Prostate gland (tissue), 2 donors: ENCODE measurements at regions not wholly inside any gene's neighbourhood (a gene's known extent, or its start where the extent isn't known, plus 50 kb on each side); places are given as distances from the start of the nearest gene placed in this dataset.
"Not testable (repeated sequence)": the region's sequence is repeated elsewhere in the genome, so short reads cannot be mapped to it uniquely, and the experiment has no call there.

Source experiments
- DNase-seq: peaks from one replicate; pipeline ENCODE4 v3.0.0-alpha.2; 2019; ENCODE audit warnings: low spot score
- H3K27ac ChIP-seq, 2 donors: fragments of 200-600 bp; sonication (generic); 2 replicates each; pipeline ENCODE4 v1.5.1; 2017 to 2019
- H3K27me3 ChIP-seq: fragments of 200-600 bp; sonication (generic); replicated peaks from 2 replicates; pipeline ENCODE4 v1.5.1; 2019; ENCODE audit not compliant: insufficient read depth
- H3K36me3 ChIP-seq, 2 donors: fragments of 200-600 bp; sonication (generic); 1 replicate in 1 of 2; 2 replicates in 1 of 2; pipeline versions ENCODE4 v1.5.1 to v1.8.1; 2017 to 2019
- H3K4me1 ChIP-seq: fragments of 200-600 bp; sonication (generic); replicated peaks from 2 replicates; pipeline ENCODE4 v1.5.1; 2019
- H3K4me3 ChIP-seq, 2 donors: fragments of 200-600 bp; sonication (generic); 2 replicates each; pipeline ENCODE4 v1.5.1; 2017 to 2019
- H3K9me3 ChIP-seq: fragments of 200-600 bp; sonication (generic); 2 replicates; pipeline ENCODE4 v1.5.1; 2017
- CTCF ChIP-seq, 4 experiments: fragments of 200-600 bp in 2 of 4; fragments of 450-650 bp in 2 of 4; sonication (generic) in 2 of 4; IDR thresholded peaks; 1 replicate in 3 of 4; 2 replicates in 1 of 4; pipeline ENCODE4 v1.5.1; 2016 to 2019; ENCODE audit warnings: antibody characterized with exemption in 4 of 4, mild to moderate bottlenecking in 2 of 4, moderate library complexity in 2 of 4
- POLR2A ChIP-seq: fragments of 450-650 bp; IDR thresholded peaks from one replicate; pipeline ENCODE4 v1.6.1; 2016; ENCODE audit warnings: antibody characterized with exemption, mild to moderate bottlenecking
- POLR2AphosphoS5 ChIP-seq: sonication (generic); formaldehyde crosslinking; IDR thresholded peaks from one replicate; pipeline ENCODE4 v1.6.1; 2017; ENCODE audit warnings: antibody characterized with exemption
- WGBS: methylation state at CpG from one replicate; pipeline ENCODE4 v1.1.5; 2018; 5-methylcytosine and 5-hydroxymethylcytosine counted together
- intact Hi-C: fragments of 100-400 bp; cut with DNase I; formaldehyde crosslinking; loops from one replicate; pipeline ENCODE4 v1.14.2; 2022

GRCh38 chr10:108966411-108966810 lies 956.9 kb downstream of the XPNPEP1 start:
- DNase-seq, result no peak
- Histone ChIP-seq H3K36me3 (no peaks in the 10 kb centered on the region), H3K4me1 (no peaks in the 10 kb centered on the region), H3K27me3 (no peaks in the 10 kb centered on the region), H3K4me3 (no peak overlapping the region), H3K27ac (no peak overlapping the region), H3K9me3 (no peaks in the 10 kb centered on the region)
- intact Hi-C loops, result no loop called here
- no peak for TF ChIP-seq POLR2A
- no peak for TF ChIP-seq POLR2AphosphoS5
- WGBS, result 79% methylated on average over 1 of the region's 1 CpG

GRCh38 chr10:108966005-108966404 lies 957.3 kb downstream of the XPNPEP1 start:
- TF ChIP-seq POLR2A (no peak), POLR2AphosphoS5 (no peak), CTCF (IDR thresholded peaks at IDR 0.05) (no peak)
- Histone ChIP-seq H3K36me3 (no peaks in the 10 kb centered on the region), H3K4me3 (no peak overlapping the region), H3K4me1 (no peaks in the 10 kb centered on the region), H3K9me3 (no peaks in the 10 kb centered on the region), H3K27me3 (no peaks in the 10 kb centered on the region), H3K27ac (no peak overlapping the region)
- intact Hi-C loops, result no loop called here
- no peak for DNase-seq

- no peaks in the 10 kb centered on the region for H3K4me1 ChIP-seq
- no peak overlapping the region for H3K27ac ChIP-seq
- TF ChIP-seq CTCF (IDR thresholded peaks at IDR 0.05) (no peak), POLR2A (no peak), POLR2AphosphoS5 (no peak)
- H3K27me3 ChIP-seq, result no peaks in the 10 kb centered on the region
- no peak for DNase-seq
- H3K4me3 ChIP-seq, result no peak overlapping the region
- H3K9me3 ChIP-seq, result no peaks in the 10 kb centered on the region
- intact Hi-C loops, result no loop called here
- H3K36me3 ChIP-seq, result no peaks in the 10 kb centered on the region
Measured at GRCh38 chr10:108962172-108962571, 961.1 kb downstream of the XPNPEP1 start.

- TF ChIP-seq CTCF (IDR thresholded peaks at IDR 0.05), result no peak
- TF ChIP-seq POLR2AphosphoS5, result no peak
- TF ChIP-seq POLR2A, result no peak
- intact Hi-C loops, result no loop called here
- H3K9me3 ChIP-seq, result no peaks in the 10 kb centered on the region
- no peak for DNase-seq
- no peaks in the 10 kb centered on the region for H3K36me3 ChIP-seq
- no peaks in the 10 kb centered on the region for H3K4me1 ChIP-seq
- no peaks in the 10 kb centered on the region for H3K27me3 ChIP-seq
- H3K27ac ChIP-seq, result no peak overlapping the region
- 35% methylated on average over 3 of the region's 3 CpGs for WGBS
- no peak overlapping the region for H3K4me3 ChIP-seq
Measured at GRCh38 chr10:108957681-108958080, 965.6 kb downstream of the XPNPEP1 start.

- intact Hi-C loops, result no loop called here
- H3K4me1 ChIP-seq, result no peaks in the 10 kb centered on the region
- DNase-seq, result no peak
- H3K4me3 ChIP-seq, result no peak overlapping the region
- TF ChIP-seq POLR2A, result no peak
- no peak for TF ChIP-seq CTCF (IDR thresholded peaks at IDR 0.05)
- no peak for TF ChIP-seq POLR2AphosphoS5
- no peaks in the 10 kb centered on the region for H3K27me3 ChIP-seq
- no peaks in the 10 kb centered on the region for H3K9me3 ChIP-seq
- H3K27ac ChIP-seq, result no peak overlapping the region
- WGBS, result 94% methylated on average over 1 of the region's 1 CpG
- H3K36me3 ChIP-seq, result no peaks in the 10 kb centered on the region
Measured at GRCh38 chr10:108956149-108956548, 967.2 kb downstream of the XPNPEP1 start.

- H3K27me3 ChIP-seq, DNase-seq, H3K4me3 ChIP-seq, H3K27ac ChIP-seq, H3K36me3 ChIP-seq, H3K4me1 ChIP-seq, H3K9me3 ChIP-seq, intact Hi-C loops: not testable (repeated sequence)
Measured at GRCh38 chr10:108920029-108920428, 1003.3 kb downstream of the XPNPEP1 start.
